NB4 (cell line): ENCODE measurements at regions not wholly inside any gene's neighbourhood (a gene's known extent, or its start where the extent isn't known, plus 50 kb on each side); places are given as distances from the start of the nearest gene placed in this dataset.

Experiments
- POLR2A ChIP-seq: IDR thresholded peaks from 2 replicates; pipeline ENCODE4 v1.6.1; 2011; ENCODE audit warnings: mild to moderate bottlenecking; ENCODE audit not compliant: insufficient read length; ENCODE audit errors: extremely low read depth
- TF ChIP-seq, protein P1 (sequence below): IDR thresholded peaks from one replicate; pipeline ENCODE4 v1.5.1; 2012; ENCODE audit warnings: low read depth, low read length
- TF ChIP-seq, protein P2 (sequence below): IDR thresholded peaks from 2 replicates; pipeline ENCODE4 v1.6.1; 2011; ENCODE audit warnings: low read depth, low read length

DNA sequence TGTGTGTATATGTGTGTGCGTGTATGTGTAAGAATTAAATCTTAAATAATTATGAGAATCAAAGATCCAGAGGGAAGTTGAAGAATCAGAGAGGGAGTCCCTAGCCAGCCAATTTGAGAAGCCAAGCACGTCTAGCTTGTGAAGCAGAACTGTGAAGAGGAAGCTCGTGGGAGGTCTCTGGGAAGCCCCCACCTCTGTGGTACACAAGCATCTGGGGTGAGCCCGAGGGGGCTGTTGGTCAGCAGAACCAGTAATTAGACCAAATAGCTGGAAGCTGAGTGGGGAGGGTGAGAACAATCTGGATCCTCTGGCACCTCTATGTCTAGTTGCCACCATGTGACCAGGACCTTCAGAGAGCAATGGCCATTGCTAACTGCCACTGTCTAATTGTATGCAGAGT is 162.7 kb upstream of the ADRA1D start:
- TF ChIP-seq, protein P1, sequence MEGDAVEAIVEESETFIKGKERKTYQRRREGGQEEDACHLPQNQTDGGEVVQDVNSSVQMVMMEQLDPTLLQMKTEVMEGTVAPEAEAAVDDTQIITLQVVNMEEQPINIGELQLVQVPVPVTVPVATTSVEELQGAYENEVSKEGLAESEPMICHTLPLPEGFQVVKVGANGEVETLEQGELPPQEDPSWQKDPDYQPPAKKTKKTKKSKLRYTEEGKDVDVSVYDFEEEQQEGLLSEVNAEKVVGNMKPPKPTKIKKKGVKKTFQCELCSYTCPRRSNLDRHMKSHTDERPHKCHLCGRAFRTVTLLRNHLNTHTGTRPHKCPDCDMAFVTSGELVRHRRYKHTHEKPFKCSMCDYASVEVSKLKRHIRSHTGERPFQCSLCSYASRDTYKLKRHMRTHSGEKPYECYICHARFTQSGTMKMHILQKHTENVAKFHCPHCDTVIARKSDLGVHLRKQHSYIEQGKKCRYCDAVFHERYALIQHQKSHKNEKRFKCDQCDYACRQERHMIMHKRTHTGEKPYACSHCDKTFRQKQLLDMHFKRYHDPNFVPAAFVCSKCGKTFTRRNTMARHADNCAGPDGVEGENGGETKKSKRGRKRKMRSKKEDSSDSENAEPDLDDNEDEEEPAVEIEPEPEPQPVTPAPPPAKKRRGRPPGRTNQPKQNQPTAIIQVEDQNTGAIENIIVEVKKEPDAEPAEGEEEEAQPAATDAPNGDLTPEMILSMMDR: no peak
- TF ChIP-seq POLR2A: no peak
- TF ChIP-seq, protein P2, sequence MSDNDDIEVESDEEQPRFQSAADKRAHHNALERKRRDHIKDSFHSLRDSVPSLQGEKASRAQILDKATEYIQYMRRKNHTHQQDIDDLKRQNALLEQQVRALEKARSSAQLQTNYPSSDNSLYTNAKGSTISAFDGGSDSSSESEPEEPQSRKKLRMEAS: no peak
